GM21717 (cell line): ENCODE measurements at regions not wholly inside any gene's neighbourhood (a gene's known extent, or its start where the extent isn't known, plus 50 kb on each side); places are given as distances from the start of the nearest gene placed in this dataset.

ENCODE experiments used
- ATAC-seq: cut with Tn5 transposase; IDR thresholded peaks from one replicate; pipeline ENCODE4 v1.9.1; 2021; ENCODE audit warnings: mild to moderate bottlenecking, moderate library complexity; ENCODE audit not compliant: unreplicated experiment

DNA sequence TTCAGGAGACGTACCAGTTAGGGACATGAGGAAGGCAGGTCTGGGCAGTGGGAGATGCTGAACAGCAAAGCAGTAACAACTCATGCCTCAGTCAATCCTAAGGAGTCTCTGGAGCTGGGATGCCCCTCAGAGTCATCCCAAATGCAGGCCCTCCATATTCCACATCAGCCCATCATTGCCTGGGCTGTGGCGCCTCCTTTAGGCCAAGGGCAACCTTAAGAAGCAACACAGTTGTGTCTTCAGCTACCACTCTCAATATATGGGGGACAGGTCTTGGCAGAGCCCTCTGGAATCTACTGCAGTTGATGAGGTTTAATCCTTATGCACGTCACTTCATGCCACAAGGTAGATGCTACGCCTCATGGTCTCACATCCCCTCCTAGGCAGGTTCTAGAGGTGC lies 682.0 kb upstream of the RAB6C start:
- ATAC-seq: no peak

DNA sequence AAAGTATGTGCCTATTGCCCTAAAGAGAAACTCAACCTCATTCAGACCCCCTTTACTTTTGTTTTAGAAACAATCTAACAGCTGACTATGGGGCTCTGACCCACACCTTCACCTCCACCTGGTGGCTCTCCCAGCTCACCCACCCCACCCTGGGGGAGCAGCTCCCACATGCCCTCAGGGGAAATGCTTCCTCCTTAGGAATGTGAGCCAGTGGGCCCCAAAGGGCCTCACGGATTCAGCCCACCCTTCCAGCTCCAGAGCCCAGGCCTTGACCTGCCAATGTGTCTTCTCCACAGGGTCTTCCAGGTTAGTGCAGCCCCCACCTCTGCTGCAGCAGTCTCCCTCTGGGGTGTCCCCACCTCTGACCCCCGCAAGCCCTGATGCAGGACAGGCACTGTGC lies 680.1 kb upstream of the RAB6C start:
- no peak for ATAC-seq

DNA sequence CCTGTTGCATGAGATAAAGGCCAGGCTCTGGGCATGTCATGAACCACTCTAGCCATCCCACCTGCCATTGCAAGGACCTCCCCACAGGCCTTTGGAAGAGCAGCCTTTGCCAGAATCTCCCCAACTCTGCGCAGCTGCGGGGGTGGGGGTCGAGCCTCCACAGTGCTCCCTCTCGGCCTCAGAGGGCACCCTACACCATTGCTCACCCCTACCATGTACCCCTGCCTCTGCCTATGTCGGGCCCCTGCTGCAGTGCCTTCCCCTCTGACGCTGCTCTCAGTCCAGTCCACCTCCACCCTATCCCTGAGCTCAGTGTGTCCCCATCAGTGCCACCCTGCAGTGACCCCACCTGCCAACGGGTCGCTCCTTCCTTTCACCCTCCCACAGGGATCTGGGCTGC lies 679.7 kb upstream of the RAB6C start:
- no peak for ATAC-seq

DNA sequence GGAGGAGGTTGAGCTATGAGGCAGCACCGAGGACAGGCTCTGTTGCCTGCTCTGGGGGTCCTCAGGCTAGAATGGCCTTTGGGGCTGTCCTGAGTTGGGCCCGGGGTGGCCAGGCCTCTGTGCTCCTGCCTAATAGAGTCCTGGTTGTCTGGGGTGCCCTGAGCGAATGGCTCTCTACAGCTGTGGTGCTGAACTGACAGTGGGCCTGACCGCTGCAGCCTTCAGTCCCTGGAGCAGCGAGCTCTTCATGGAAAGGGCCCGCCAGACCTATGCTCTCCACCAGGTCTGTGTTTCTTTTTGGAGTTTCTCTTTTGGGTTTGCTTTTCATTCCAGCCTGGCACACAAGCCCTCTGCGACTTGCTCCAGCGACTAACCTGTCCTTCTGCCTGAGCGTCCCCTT lies 679.0 kb upstream of the RAB6C start:
- ATAC-seq: no peak

DNA sequence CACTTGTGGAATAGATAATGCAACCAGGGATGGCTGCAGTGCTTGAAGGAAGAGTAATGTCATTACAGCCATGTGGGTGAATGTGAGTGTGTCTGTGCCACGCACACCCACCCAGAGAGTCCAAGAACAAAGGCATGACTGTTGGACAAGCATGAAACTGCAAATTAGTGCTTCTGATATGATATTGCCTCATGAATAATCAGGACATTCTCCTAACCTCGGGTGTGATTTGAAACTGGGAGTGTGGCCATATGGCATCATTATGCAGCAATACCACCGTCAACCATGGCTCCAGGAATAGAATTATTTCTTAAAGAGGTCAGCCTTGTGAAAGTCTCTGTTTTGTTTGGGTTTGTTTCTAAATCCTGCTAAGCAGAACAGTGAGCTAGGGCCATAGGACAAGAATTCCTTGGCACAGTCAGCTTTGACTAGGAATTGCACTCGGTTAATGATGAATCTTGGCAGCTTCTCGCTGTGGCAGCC lies 678.0 kb upstream of the RAB6C start:
- no peak for ATAC-seq

DNA sequence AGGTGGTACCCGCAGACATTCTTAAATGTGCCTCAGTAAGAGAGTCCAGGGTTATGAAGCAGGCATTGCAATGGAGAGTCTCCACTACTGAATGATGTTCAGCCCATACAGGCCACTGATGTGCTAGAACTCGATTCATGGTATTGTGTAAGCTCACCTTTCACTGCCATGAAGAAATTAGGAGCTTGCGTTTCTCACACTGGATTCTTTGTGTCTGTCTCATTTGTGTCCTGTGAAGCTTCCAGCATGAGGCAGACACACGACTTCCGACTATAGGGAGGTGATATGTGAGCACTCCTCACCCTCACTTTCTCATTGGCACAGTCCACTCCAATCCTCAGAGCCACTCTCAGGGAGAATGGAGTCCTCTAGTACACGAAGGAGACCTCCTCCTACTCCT lies 677.4 kb upstream of the RAB6C start:
- no peak for ATAC-seq

DNA sequence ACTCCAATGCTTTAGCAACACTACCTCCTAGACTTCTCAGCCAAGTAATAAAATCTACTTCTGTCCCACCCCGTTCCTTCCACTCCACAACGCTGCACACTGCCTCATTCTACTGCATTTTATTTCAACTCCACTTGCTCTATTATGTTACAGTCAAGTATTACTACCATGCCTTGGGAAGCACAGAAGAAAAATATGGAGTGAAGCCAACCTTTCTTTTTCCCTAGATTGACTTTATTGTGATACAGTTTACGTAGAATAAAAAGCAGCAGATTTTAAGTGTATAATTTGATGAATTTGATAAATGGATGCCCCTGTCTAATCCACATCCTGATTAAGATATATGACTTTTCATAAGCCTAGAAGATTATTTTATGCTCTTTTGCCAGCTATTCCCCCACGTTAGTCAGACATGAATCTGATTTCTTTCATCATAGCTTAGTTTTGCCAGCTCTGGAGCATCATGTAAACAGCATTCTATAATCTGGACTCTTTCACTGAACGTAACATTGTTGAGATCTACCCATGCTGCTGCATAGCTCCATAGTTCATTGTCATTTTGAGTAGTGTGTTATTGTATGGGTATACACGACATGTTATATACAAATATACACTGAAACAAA lies 676.8 kb upstream of the RAB6C start:
- no peak for ATAC-seq

DNA sequence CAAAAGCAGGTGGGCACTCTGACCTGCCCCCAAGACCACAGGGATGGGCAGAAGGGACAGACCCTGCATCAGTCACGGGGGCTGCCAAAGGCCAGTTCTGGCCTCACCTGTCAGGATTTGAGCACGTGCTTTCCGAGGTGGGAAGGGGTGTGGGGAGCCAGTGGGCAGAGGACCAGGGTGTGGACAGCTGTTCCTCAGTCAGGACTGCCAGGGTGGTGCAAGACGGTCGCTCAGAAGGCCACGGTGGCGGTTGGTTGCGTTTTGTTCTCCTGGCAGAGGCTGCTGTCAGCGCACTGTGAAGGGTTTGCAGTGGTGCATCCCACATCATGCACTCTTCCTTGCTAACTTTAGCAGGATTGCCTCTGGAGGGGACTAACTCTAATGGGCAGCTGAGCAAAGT lies 665.3 kb upstream of the RAB6C start:
- no peak for ATAC-seq

DNA sequence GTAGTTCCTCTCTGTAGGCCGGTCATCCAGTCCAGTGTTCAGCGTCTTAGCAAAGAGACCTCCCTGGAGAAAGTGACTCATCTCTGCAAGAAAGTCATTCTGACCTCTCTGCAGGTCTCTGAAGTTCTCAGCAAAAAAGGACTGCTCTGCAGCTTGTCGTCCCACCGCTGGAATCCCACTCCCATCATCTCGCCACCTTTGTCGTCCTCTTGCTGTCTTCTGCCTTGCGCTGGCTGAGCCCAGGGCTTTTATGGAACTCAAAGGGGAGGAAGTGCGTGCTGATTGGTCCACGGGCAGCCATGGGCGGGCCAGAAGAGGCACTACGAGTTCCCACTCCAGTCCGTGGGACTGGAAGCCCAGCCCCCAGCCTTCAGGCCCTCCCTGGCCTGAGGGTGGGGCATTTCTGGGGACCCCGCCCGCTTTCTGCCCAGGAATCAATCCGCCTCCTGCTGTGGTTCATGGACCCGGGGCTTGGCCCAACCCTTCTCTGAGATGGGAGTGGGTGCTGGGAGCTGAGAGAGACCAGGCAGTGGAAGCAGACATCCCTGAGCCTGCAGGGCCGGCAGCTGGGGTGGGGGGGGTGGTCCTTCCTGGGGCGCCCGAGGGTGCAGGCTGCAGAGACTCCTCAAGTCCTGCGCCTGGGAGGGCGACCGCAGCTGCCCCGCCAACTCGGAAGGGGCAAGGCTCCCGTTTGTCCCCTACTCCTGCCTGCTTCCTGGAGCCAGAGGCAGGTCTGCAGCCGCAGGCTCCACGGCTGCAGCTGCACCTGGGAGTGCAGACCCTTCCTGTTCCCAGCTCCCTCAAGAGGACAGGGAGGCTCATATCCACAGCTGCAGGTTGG lies 660.7 kb upstream of the RAB6C start:
- ATAC-seq: no peak

DNA sequence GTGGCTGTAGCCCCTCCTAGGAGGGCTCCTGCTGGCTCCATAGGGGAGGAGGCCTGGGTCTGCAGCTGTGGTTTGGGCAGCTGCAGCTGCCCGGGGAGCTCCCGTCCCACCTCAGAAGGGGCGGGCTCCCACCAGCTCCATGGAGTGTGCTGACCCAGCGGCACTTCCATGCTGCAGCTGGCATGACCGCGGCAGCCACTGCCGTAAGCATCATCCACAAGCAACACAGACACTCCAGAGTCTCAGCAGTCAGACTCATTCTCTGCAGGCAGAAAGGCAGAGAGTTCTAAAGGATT lies 660.1 kb upstream of the RAB6C start:
- ATAC-seq: no peak

DNA sequence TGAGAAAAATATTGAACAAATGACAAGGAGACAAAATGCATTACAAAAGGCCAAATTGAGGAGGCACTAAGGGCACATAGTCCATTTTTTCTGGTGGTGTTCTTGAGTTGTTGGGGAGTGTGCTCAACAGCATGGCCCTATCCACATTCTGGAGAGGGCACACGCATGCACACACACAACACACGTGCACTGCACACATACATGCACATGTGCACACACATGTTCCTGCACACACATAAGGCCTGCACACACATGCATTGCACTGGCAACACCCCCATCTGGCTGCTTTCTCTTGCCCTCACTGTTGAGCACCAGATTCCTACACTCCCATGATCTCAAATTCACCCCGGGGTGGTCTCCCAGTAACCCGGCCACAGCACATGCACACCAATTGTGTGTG lies 659.2 kb upstream of the RAB6C start:
- ATAC-seq: no peak

DNA sequence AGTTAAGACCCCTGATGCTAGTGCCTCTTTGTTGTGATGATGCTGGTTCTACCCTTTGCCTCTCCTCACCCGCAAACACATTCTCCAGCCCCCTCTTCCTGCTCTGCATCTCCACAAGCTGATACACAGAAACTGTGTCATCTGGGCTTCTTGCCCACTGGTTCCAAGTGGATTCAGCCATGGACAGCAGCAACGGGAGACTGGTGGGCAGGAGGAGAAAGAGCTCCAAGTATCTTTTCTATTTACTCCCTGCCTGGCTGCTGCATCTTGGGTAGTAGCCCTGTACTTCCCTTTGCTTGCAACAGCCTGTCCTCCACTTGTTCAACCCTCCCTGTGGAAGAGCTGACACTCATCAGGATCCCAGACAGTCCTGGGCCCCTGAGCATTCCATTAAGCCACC lies 655.1 kb upstream of the RAB6C start:
- no peak for ATAC-seq

DNA sequence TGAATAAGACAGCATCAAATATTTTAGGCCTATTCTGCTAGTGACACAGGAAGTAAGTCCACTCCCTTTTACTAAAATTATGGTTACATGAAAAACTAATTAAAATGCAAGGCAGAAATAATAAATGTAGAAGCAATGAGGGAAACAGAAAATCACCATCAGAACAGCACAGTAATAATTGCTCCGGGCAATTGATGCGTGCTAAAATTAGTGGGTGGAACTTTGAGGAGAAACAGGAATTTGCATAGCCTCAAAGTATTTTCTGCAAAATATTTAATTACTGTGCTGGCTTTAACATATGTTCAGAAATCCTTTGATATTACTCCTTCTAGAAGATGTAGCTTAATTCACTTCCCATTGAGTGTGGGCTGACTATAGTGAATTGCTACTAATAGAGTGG lies 654.3 kb upstream of the RAB6C start:
- no peak for ATAC-seq

DNA sequence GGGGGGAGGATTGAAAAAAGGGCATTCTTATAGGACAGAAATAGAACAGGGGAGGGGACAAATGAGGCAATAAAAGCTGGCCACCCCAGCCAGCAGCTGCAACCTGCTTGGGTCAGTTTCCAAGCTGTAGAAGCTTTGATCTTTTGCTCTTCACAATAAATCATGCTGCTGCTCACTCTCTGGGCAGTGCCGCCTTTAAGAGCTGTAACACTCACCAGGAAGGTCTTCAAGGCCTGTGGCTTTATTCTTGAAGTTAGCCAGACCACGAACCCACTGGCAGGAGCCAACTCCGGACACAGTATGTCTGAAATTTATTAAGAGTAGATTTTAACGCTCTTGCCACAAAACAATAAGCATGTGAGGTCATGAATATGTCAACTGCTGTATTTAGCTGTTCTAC lies 649.9 kb upstream of the RAB6C start:
- no peak for ATAC-seq

DNA sequence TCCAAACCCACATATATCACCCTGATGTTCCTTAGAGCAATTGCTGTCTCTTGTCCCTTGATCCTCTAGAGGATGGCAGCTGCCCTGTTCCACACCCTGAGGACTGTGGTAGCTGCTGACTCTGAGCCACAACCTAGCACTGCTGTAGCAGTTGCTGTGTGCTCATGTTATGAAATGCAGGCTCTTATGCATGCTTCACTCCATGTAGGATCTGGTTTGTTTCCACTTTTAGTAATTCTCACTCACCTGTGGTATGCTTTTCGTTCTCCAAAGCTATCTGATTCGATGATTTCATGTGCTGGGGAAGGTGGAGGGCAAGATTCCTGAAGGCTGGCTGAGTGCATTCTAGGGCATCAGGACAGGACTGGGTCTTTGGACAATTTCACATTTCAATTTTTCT lies 649.0 kb upstream of the RAB6C start:
- ATAC-seq: no peak

DNA sequence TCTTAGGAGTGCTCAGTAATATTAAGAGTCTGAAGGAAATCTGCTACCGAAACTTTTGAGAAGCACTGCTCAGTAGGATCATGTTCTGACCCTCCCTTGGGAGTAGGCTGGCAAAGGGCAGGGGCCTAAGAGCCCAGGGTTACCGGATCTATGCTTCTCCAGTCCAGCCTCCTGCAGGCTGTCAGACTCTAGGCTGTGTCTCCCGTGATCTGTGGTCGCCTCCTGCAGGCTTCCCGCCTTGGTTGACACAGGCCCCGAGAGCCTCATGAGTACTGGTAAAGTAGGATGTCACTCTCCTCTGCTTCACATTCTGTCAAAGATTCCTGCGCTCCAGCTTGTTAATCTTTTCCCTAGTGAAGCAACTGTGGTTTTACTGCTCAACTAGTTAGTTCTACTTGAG lies 647.8 kb upstream of the RAB6C start:
- ATAC-seq: no peak

DNA sequence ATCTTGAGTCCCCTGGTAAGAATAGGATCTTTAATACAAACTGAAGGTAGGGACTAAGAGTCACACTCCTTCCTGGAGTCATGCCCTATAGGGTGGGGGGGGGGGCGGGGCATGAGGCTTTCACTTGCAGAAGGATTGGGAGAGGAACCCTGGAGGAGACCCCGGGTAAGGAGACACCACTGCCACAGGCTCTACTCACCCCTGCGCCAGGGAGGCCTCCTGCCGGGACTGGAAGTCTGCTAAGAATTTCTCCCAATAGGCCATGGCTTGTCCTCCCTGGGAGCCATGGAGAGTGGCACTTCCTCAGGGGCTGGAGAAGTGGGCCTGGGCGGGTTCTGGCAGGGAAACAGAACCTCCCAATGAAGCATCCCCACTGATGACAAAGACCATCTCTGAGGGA lies 645.3 kb upstream of the RAB6C start:
- no peak for ATAC-seq

DNA sequence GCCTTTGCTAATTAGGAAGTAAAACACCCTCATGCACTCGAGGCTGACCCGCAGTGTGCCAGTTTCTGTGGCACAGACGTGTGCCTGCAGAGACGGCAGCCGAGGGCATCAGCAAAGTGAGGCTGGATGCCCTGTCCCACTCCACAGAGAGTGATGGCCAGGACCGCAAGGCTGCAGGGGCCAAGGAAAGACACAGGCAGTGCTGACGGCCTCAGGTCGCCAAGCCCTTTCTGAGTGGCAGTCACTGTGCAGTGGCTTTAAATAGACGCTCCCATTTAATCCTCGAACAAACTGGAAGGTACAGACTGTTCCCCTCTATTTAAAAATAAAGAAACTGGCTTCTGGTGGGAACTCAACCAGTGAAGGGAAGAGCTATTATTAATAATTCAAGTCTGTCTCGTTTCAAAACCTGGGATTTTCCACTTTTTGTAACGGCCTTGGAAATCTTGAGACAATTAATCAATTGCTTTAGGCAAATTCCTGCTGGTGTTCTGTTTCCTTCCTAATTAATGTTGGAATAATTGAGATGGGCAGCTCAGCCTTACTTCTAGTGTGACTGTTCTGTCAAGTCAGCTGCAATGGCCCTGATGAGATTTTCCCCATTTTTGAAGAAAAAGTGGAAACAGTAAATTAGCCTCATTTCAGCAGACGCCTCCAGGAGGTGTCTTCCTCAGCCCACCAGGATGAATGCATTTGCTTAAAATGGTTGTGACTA lies 644.6 kb upstream of the RAB6C start:
- ATAC-seq: no peak

DNA sequence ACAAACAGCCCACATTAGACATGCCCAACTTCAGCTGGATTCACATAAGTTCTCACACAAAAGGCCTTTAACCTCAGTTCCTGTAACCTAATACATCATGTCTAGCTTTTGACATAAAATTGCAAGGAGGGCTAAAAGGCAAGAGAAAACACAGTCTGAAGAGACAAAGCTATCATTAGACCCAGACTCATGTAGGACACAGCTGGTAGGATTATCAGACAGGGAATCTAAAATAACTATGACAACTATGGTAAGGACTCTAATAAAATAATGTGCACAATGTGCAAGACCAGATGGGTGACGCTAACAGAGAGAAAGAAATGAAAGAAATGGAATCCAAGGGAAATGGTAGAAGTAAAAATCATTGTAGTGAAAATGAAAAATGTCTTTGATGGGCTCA lies 643.2 kb upstream of the RAB6C start:
- no peak for ATAC-seq

DNA sequence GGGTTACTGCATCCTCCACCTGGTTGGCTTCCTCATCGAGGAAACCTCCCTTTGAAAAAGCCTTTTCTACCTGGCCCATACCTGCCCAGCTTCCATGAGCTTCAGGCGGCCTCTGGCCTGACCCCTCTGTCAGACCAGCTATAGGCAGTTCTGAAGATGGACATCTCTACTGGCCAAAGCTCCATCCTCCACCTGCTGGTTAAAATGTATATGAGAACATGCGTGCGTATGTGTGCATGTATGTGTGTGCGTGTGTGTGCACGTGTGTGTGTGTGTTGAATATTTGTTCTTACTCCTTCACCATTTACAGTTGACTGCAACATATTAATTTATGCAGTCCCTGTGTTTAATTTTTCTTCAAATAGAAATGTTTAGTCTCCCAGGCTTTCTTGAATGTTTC lies 642.4 kb upstream of the RAB6C start:
- no peak for ATAC-seq

DNA sequence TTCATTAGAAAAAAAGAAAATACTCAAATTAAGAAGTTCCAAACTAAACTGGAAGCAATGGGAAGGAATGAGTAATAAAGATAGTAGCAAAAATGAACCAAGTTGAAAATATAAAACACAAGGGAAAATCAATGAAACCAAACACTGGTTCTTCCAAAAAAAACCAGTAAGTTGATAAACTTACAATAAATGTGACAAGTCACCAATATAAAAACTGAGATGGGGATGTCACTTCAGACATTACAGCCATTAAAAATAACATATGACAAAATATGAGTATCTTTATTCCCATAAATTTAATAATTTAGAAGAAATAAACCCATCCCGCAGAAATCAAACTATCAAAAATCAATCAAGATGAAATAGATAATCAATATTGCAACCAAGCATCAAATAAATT lies 633.9 kb upstream of the RAB6C start:
- no peak for ATAC-seq

DNA sequence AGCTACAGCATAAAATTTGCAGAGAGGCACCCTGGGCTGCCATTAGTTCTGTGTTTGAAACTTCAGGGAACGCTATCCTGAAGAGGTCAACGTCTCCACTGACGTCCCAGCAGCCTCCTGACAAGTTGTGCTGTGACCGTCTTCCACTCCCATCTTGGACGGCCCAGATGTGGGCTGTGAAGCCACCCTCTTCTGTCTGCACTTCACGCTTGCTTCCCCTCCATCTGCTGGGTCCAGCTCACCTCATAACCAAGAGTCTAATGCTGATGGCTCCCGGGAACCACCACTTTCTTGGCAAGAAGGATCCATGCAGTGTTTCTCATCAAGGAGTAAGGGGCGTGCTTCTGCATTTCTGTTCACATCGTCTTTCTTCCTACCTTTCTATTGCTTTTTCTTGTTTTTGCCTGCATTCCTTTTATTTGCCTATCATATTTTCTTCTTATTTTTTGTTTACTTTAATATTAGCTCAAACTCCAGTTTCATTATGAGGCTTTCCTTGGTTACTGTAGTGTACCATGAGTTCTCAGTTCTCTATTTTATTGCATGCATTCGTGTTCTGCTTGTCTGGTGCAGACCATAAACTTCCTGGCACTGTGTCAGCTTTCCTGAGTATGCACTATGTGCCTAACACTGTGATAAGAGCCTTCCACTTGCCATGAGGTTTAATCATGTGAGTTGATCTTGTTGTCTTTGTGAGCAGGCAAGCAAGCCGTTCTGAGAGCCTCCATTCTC lies 631.8 kb upstream of the RAB6C start:
- ATAC-seq: peak; percentile 100
